ENCODE measurements at regions not wholly inside any gene's neighbourhood (a gene's known extent, or its start where the extent isn't known, plus 50 kb on each side); places are given as distances from the start of the nearest gene placed in this dataset.

- DNase-seq (ENCODE audit: low spot score): no peak
Observed at GRCh38 chr4:156085100-156085499, 131.4 kb upstream of the CTSO start.

DNA sequence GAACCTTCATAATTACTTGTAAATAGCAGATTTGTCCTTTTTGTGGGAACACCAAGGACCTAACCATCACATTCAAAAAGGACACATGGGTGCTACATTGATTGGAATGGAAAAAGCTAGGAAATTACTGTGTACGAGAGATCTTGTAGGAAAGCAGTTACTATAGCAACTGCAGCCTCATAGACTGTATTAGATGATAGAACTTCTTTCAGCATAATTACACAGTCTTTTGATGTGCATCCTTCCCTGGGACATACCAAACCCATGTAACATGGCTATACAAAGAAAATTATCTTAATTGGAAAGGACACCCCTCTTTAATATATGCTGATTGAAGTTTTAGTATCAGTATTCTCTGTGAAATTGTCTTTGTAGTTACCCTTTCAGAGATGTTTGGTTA, 130.7 kb upstream of the CTSO start:
- no peak for DNase-seq (ENCODE audit: low spot score)

DNA sequence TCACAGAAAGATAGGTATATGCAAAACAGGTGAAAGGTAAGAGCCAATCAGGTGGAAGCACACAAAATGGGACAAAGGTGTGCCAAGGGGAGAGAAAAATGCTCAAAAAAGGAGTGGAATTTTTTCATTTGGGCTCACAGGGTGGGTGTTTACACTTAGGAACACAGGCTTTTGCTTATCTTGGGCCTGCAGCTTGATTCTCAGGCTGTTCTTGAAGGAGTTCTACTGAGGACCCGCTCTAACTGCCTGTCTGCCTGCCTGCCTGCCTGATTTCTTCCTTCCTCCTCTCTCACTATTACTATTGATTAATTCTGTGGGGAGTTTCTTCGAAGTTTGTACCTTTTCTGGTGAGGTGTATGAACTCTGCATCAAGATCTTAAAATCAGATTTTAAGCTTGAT, 120.3 kb upstream of the CTSO start:
- DNase-seq (ENCODE audit: low spot score): no peak

- DNase-seq (ENCODE audit: low spot score): no peak
Observed at GRCh38 chr4:156060661-156061060, 107.0 kb upstream of the CTSO start.

DNA sequence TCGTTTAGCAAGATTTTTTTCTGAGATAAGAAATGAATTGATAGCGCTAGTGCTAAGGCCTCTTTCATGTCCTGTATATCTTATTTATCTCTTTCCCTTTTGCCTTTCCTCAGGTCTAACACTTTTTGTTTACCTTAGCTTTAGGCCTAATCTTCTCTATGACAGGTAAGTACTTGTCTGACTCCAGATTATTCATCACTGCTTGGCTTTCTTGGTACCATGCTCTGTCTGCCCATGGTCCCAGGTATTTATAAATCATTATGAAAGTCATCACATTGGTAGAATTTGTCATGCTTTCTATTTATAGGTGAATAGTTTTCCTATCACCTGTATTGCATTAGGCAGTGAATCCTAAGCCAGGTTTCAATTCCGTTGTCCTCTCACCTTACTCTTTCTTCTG, 99.5 kb upstream of the CTSO start:
- DNase-seq (ENCODE audit: low spot score): no peak

DNA sequence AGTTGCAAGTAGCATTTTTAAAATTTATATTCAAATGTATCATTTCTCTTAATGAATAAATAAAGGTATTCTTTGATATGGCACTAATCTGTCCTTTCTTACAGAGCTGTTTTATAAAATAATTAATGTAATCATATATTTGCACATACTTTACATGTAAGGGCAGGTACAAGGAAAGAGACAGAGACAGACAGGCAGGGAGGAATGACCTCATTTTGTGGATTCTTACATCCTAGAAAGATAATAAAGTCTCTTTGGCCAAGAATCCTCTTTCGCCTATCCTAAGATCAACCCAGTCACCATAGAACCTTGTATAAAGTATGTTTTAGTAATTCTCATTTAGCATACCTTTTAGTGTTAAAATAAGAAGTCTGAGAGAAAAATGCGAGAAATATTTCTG, 98.5 kb upstream of the CTSO start:
- no peak for DNase-seq (ENCODE audit: low spot score)

GRCh38 chr4:156038772-156039171, 85.1 kb upstream of the CTSO start:
- DNase-seq (ENCODE audit: low spot score): no peak

GRCh38 chr4:156036496-156036895, 82.8 kb upstream of the CTSO start:
- DNase-seq (ENCODE audit: low spot score): no peak

DNA sequence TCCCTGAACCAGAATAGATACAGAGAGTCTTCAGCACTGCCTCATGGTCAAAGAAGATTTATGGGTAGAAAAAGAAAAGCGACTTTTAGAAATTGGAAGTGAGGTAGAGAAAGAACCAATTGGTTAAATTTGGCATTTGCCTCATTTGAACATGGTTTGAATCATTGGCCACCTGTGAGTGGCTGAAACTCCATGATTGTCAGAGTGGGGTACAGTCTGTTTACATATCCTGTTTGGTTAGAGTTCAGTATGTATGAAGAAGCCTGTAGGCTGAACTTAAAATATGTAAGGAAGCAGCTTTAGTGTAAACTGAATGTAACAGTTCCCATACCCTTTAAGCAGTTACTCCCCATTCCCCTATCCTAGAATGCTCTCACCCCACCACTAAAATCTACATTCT, 76.0 kb upstream of the CTSO start:
- DNase-seq (ENCODE audit: low spot score): no peak

GRCh38 chr4:156021298-156021697, 67.6 kb upstream of the CTSO start:
- DNase-seq (ENCODE audit: low spot score): no peak

DNA sequence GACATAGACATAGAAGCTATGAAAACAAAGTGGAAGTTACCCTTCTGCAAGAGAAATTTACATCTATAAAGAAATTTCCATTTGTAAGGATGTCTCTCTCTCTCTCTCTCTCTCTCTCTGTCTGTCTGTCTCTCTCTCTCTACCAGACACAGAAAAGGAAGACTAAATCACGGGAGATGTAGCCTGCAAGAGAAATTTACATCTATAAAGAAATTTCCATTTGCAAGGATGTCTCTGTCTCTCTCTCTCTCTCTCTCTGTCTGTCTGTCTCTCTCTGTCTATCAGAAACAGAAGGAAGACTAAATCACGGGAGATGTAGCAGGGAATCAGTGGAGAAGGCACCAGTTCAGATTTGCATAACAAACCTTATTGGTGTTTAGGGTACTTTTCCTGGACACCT, 65.6 kb upstream of the CTSO start:
- DNase-seq (ENCODE audit: low spot score): no peak

GRCh38 chr4:156018383-156018782, 64.7 kb upstream of the CTSO start:
- DNase-seq (ENCODE audit: low spot score): no peak

DNA sequence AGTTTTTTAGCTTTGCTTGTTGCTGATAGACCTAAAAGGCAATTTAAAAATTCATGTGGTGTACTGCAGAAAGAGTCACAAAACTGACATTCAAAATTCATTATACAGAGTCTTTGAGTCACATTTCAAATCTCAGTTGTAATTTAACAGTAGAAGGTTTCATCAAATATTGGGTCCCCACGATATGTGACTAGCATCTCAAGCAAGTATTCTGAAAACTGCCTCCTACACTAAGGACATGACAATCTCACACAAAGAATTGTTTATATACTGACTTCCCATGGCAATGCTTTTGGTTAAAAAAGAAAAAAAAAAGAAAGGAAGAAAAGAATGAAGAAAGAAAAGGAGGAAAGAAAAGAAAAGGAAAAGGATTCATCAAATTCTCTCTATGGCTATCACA, 62.1 kb upstream of the CTSO start:
- DNase-seq (ENCODE audit: low spot score): no peak

DNA sequence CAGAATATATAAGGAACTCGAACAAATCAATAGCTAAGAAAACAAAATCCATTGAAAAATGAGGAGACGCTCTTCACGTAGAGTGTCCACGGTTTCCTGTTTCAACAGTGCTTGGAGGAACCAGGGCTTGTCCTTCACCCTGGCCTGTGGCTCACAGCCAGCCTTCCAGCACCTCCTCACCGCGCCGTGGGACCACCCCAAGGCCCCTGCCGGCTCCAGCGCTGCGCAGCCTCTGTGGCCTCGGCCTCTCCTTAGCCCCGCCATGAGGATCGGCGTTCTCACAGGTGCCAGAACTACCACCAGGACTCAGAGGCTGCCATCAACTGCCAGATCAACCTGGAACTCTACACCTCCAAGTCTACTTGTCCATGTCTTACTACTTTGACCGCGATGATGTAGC, 52.5 kb upstream of the CTSO start:
- DNase-seq (ENCODE audit: low spot score): no peak

All from SW480 (cell line).